ENCODE measurements at regions not wholly inside any gene's neighbourhood (a gene's known extent, or its start where the extent isn't known, plus 50 kb on each side); places are given as distances from the start of the nearest gene placed in this dataset.

GRCh38 chr13:97660594-97661260, 226.8 kb downstream of the RAP2A start:
- no peaks in the 10 kb centered on the region for H3K27me3 ChIP-seq (ENCODE audit: control insufficient read depth, insufficient read depth, low read length)
- DNase-seq (ENCODE audit: low read depth, low spot score): no peak
- CTCF ChIA-PET: interaction anchor here (0.6 kb wide), 1 partner anchor 642 kb away, joined by 3 read pairs; no protein-coding TSS in a partner anchor
- no peak overlapping the region for H3K27ac ChIP-seq (ENCODE audit: low read depth, low read length)
- POLR2A ChIA-PET: no interaction called here
- no peak overlapping the region for H3K4me3 ChIP-seq (ENCODE audit: low read depth, low read length)
- TF ChIP-seq CTCF (IDR thresholded peaks at IDR 0.05; ENCODE audit: low read depth, low read length): no peak
- H3K9me3 ChIP-seq (ENCODE audit: control insufficient read depth, insufficient read depth, low read length): no peaks in the 10 kb centered on the region

- DNase-seq (ENCODE audit: low read depth, low spot score): no peak
- Histone ChIP-seq H3K4me3 (ENCODE audit: low read depth, low read length) (no peak overlapping the region), H3K27ac (ENCODE audit: low read depth, low read length) (no peak overlapping the region), H3K27me3 (ENCODE audit: control insufficient read depth, insufficient read depth, low read length) (no peaks in the 10 kb centered on the region), H3K9me3 (ENCODE audit: control insufficient read depth, insufficient read depth, low read length) (no peaks in the 10 kb centered on the region)
- TF ChIP-seq CTCF (IDR thresholded peaks at IDR 0.05; ENCODE audit: low read depth, low read length): no peak
- POLR2A ChIA-PET: no interaction called here
- CTCF ChIA-PET: no interaction called here
Measured at GRCh38 chr13:97686594-97686993, 252.6 kb downstream of the RAP2A start.

- no peaks in the 10 kb centered on the region for H3K9me3 ChIP-seq (ENCODE audit: control insufficient read depth, insufficient read depth, low read length)
- TF ChIP-seq CTCF (IDR thresholded peaks at IDR 0.05; ENCODE audit: low read depth, low read length): no peak
- H3K4me3 ChIP-seq (ENCODE audit: low read depth, low read length): no peak overlapping the region
- H3K27me3 ChIP-seq (ENCODE audit: control insufficient read depth, insufficient read depth, low read length): no peaks in the 10 kb centered on the region
- ChIA-PET POLR2A (no interaction called here), CTCF (no interaction called here)
- H3K27ac ChIP-seq (ENCODE audit: low read depth, low read length): no peak overlapping the region
- no peak for DNase-seq (ENCODE audit: low read depth, low spot score)
Measured at GRCh38 chr13:97692628-97693027, 258.7 kb downstream of the RAP2A start.

GRCh38 chr13:97695684-97696083, 257.8 kb upstream of the IPO5 start:
- POLR2A ChIA-PET: no interaction called here

GRCh38 chr13:97696921-97697320, 256.6 kb upstream of the IPO5 start:
- Histone ChIP-seq H3K4me3 (ENCODE audit: low read depth, low read length) (no peak overlapping the region), H3K27me3 (ENCODE audit: control insufficient read depth, insufficient read depth, low read length) (no peaks in the 10 kb centered on the region), H3K27ac (ENCODE audit: low read depth, low read length) (no peak overlapping the region), H3K9me3 (ENCODE audit: control insufficient read depth, insufficient read depth, low read length) (no peaks in the 10 kb centered on the region)
- DNase-seq (ENCODE audit: low read depth, low spot score): no peak
- no peak for TF ChIP-seq CTCF (IDR thresholded peaks at IDR 0.05; ENCODE audit: low read depth, low read length)
- POLR2A ChIA-PET: no interaction called here
- CTCF ChIA-PET: no interaction called here

More at GRCh38 chr13:97695684-97696083, 257.8 kb upstream of the IPO5 start:
- CTCF ChIA-PET: no interaction called here
- no peak for DNase-seq (ENCODE audit: low read depth, low spot score)
- Histone ChIP-seq H3K27me3 (ENCODE audit: control insufficient read depth, insufficient read depth, low read length) (no peaks in the 10 kb centered on the region), H3K4me3 (ENCODE audit: low read depth, low read length) (no peak overlapping the region), H3K27ac (ENCODE audit: low read depth, low read length) (no peak overlapping the region), H3K9me3 (ENCODE audit: control insufficient read depth, insufficient read depth, low read length) (no peaks in the 10 kb centered on the region)
- TF ChIP-seq CTCF (IDR thresholded peaks at IDR 0.05; ENCODE audit: low read depth, low read length): no peak

Data from AG04450 (cell line).